NCI-H748 (cell line): ENCODE measurements at regions not wholly inside any gene's neighbourhood (a gene's known extent, or its start where the extent isn't known, plus 50 kb on each side); places are given as distances from the start of the nearest gene placed in this dataset.
"Not testable (repeated sequence)": the region's sequence is repeated elsewhere in the genome, so short reads cannot be mapped to it uniquely, and the experiment has no call there.

Experiments
- DNase-seq: peaks from one replicate; lab custom pipeline; 2025; ENCODE audit not compliant: unreplicated experiment; lab: John Stamatoyannopoulos, UW

GRCh38 chr17:64773386-64773835 lies 111.3 kb upstream of the SMURF2 start:
- no peak for DNase-seq

GRCh38 chr17:64772845-64773299 lies 110.8 kb upstream of the SMURF2 start:
- DNase-seq, result no peak

- DNase-seq, result no peak
Measured at GRCh38 chr17:64771980-64772844, 110.1 kb upstream of the SMURF2 start.

GRCh38 chr17:64769712-64770111 lies 107.6 kb upstream of the SMURF2 start:
- DNase-seq, result no peak

DNA sequence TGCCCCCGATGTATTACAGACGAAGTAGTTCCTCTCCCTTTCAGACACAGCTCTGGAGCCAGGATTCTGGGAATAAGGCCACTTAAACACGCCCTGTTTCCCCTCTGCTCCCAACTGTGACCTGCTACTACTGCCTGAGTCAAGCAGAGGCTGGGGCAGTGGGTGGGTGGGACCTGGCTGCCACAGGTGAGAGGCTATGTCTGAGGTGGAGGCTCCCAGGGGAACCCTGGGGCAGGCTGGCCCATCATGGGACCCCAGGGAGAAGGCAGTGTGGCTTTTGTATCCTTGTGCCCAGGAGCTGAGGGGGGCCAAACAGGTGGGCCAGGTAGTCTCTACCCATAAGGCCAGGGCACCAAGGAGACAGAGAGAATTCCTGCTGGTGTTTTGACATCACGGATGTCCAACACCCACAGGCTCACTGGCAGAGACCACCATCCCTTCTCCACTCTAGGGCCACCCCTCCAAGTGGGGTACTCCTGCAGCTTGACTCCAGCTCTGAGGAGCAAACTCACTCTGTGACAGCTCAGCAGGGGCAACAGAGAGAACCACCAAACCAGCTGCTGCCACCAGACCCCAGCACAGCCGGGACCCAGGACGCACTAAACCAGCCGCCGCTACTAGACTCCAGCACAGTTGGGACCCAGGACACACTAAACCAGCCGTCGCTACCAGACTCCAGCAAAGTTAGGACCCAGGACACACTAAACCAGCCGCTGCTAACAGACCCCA lies 105.3 kb upstream of the SMURF2 start:
- DNase-seq, result no peak

- DNase-seq, result no peak
Measured at GRCh38 chr17:64765191-64765889, 103.2 kb upstream of the SMURF2 start.

DNA sequence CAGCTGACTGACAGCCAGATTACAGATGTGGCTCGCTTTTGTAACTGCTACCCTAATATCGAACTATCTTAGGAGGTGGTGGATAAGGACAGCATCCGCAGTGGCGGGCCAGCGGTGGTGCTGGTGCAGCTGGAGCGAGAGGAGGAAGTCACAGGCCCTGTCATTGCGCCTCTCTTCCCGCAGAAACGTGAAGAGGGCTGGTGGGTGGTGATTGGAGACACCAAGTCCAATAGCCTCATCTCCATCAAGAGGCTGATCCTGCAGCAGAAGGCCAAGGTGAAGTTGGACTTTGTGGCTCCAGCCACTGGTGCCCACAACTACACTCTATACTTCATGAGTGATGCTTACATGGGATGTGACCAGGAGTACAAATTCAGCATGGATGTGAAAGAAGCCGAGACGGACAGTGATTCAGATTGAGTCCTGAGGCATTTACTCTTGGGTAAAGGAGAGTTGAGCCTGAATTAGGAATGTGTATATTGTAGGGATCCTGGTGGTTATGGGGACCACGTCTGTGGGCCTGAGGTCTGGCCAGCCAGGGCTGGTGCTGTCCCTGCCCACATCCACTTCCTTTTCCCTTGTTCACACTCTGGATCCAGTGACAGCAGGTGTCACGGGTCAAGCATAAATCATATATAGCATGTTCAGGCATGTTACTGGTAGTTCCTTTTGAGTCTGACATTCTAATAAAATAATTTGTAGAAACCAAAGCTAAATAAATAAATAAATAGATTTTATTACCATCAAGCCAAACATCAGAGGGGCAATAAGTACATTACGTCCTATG lies 89.0 kb upstream of the SMURF2 start:
- DNase-seq, result no peak

DNA sequence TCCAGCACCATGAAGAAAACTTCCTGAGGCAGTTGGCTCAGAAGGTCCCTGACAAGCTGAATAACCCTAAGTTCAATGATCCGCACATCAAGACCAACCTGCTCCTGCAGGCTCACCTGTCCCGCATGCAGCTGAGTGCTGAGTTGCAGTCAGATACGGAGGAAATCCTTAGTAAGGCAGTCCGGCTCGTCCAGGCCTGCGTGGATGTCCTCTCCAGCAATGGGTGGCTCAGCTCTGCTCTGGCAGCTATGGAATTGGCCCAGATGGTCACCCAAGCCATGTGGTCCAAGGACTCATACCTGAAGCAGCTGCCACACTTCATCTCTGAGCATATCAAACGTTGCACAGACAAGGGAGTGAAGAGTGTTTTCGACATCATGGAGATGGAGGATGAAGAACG lies 88.4 kb upstream of the SMURF2 start:
- no peak for DNase-seq

GRCh38 chr17:64749306-64749705 lies 87.2 kb upstream of the SMURF2 start:
- no peak for DNase-seq

DNA sequence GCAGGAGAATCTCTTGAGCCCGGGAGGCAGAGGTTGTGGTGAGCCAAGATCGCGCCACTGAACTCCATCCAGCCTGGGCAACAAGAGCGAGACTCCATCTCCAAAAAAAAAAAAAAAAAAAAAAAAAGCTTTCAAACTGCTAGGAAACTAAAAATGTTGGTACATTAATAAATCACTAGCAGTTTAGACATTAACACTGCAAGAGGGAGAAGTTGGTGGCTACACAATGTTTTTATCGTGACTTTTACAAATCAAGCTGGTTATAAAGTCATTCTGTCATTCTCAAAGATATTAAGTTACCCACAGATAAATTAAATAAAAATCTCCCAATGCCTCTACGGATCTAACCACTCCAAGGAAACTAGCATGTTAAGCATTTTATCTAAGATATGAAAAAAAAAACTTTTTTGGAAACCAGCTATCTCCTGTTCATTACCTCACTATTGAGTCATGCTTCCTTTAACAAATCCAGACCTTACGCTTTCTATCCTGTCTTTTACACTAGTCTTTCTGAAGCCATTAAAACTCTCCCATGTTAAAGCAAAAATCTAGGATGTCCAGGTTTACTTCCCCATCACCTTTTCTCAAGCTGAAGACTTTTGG lies 85.9 kb upstream of the SMURF2 start:
- DNase-seq, result no peak

DNA sequence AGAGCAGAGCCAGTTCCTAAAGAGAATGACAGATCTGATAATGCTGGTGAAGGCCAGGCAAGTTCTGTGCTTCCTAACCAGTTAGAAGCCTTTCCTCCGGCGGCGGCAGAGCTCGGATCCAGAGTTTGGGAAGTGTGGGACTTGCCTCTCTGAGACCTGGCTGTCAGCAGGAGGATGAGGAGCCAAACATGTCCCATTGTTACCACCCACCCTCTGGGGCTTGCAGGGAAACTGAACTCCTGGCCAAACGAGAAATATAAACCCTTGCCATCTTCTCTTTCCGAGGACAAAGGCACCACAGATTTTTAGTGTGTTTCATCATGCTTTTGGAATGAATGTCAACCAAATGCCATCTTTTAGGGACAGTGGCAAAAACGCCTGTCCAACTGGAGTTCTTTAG lies 80.2 kb upstream of the SMURF2 start:
- DNase-seq, result no peak

DNA sequence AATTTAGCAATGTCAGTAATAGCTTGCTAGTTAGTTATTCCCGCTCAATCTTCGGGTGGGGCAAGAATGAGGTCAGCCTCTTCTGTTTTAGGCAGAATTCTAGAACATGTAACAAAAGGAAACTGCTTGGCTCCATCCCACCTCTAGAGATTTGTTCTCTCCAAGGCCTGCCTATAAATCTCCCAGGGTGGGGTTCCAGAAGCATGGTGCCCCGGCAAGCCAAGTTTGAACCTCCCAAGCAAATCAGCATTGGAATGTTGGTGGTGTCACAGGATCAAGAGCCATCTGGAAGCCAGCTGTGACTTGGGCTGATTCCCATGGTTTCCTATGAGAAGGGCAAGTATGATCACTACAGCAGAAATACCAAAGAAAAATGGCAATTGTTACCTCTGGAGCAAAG lies 79.8 kb upstream of the SMURF2 start:
- DNase-seq, result not testable (repeated sequence)

DNA sequence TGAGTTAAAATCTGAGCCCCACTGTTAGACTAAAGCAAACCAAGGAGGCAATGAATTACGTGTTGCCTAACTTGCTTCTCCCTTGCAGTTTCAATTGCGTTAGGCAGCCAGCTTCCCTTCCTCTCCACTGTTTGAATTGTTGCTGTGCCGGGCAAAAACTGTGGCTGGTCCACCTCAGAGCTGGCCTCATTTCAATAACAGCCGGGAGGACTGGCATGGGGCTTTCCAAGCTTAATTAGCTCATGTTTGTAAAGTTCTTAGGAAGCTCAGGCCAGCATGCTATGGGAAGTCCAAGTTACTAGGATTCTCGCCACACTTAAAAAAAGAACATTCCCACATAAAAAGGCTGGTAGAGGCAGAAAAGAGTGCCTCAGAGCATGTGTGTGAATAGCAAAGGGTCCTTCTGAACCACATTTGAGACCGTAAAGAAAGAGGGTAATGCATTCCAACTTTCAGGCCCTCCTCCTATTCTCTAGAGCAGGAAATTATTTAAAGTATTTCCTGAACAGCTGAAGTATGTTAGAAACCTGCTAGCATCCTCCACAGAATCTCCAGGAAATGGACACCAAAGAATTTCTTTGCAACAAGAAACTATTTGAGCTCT lies 79.0 kb upstream of the SMURF2 start:
- DNase-seq, result no peak

DNA sequence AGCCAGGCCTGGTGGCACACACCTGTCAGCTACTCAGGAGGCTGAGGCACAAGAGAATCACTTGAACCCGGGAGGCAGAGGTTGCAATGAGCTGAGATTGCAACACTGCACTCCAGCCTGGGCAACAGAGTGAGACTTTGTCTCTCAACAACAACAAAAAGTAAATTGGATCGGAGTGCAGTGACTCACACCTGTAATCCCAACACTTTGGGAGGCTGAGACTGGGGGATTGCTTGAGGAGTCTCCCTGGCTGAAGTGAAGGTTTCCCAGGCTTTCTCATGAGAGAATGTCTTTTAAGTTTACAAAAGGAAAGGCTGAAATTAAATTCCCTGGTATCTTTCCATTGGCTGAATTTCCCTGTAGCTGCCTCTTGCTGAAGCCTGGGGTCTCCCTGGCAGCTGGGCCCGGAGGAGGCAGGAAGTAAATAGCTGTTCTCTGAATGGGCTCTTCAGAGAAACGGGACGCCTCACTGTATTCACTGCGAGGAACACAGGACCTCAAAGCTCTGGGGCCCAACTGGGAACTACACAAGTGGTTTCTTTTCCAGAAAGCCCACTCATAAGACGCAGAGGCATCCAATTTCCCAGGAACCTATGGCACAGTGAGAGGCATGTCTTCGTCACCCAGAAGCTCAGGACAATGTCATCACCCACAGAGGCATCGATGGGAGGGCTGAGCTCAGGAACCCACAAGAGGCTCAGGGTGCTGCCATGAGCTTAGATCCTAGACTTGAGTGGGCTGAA lies 77.4 kb upstream of the SMURF2 start:
- DNase-seq, result no peak

DNA sequence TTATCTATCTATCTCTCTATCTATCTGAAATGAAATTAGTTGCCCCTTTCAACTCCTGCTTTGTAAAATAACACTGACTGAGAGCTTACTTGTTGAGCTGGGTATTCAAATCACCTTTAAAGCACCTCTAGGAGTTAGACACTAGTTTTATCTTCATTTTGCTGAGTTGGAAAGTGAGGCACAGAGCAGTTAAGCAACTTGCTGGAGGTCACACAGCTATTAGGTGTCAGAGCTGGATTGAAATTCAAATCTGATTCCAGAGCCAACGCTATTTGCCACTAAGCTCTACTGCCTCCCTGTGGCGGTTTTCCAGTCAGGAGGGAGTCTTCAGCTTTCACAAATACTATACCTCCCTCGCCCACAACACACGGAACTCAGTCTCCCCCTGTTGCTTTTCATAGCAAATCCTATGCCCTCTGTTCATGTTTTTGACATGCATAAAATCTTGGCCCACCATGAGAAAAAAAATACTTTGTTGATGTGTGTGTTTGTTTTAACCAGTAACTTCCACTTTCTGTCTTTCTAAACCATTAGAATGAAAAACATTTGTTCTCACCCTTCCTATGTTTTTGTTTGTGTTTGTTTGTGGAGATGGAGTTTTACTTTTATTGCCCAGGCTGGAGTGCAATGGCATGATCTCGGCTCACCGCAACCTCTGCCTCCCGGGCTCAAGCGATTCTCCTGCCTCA lies 74.8 kb upstream of the SMURF2 start:
- DNase-seq, result peak; percentile 56

DNA sequence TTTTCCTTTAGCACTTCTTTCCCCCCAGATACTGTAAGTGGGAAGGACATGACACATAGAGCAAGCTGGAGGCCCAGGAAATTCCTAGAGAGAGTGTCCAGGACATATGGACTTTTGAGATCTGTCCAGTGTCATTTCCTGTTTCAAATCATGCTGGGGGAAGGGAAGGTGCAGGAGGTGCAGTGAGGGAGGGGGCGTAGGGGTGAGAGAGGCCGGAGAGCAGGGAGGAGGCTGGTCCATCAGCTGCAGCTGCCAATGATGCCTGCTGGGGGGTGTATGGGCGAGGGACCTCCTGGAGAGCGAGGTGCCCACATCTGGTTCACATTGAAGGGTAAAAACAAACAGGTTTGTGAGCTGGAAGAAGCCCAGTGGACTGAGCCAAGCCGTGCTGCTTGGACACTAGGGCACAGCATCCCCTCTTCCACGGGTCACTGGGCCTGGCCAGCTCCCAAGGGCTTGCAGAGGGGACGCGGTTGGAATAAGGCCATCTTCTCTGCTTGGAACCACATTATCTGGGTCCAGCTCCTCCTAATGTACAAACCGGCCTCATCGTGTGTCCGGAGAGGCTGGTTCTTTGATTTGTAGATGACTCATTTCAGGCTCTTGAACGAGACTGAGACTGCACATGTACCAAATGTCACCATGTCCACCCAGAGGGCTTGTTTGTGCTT lies 70.4 kb upstream of the SMURF2 start:
- no peak for DNase-seq

GRCh38 chr17:64730023-64730422 lies 67.9 kb upstream of the SMURF2 start:
- DNase-seq, result not testable (repeated sequence)

GRCh38 chr17:64729201-64729600 lies 67.1 kb upstream of the SMURF2 start:
- DNase-seq, result no peak
